ENCODE measurements at regions not wholly inside any gene's neighbourhood (a gene's known extent, or its start where the extent isn't known, plus 50 kb on each side); places are given as distances from the start of the nearest gene placed in this dataset.
"Not testable (repeated sequence)": the region's sequence is repeated elsewhere in the genome, so short reads cannot be mapped to it uniquely, and the experiment has no call there.

GRCh38 chr12:19819231-19819630 lies 379.9 kb downstream of the AEBP2 start:
- Histone ChIP-seq H3K27me3 (ENCODE audit: low read depth) (no peaks in the 10 kb centered on the region), H3K4me1 (peaks cover 14% of the 10 kb centered on the region), H3K27ac (replicated peaks) (peak overlapping the region; percentile 62), H3K4me3 (no peak overlapping the region), H3K9me3 (replicated peaks) (peaks cover 3% of the 10 kb centered on the region), H3K36me3 (no peaks in the 10 kb centered on the region)
- TF ChIP-seq CTCF (IDR thresholded peaks at IDR 0.05; ENCODE audit: borderline replicate concordance), result no peak
- intact Hi-C loops (cut with micrococcal nuclease), result no loop called here
- peak; percentile 49 for DNase-seq

GRCh38 chr12:19822476-19822875 lies 383.2 kb downstream of the AEBP2 start:
- H3K36me3 ChIP-seq, result no peaks in the 10 kb centered on the region
- peaks cover 14% of the 10 kb centered on the region for H3K4me1 ChIP-seq
- H3K9me3 ChIP-seq (replicated peaks), result peaks cover 8% of the 10 kb centered on the region
- no peak overlapping the region for H3K4me3 ChIP-seq
- intact Hi-C loops (cut with micrococcal nuclease), result no loop called here
- no peak overlapping the region for H3K27ac ChIP-seq (replicated peaks)
- TF ChIP-seq CTCF (IDR thresholded peaks at IDR 0.05; ENCODE audit: borderline replicate concordance), result no peak
- DNase-seq, result no peak
- H3K27me3 ChIP-seq (ENCODE audit: low read depth), result no peaks in the 10 kb centered on the region

GRCh38 chr12:19823326-19823725 lies 384.0 kb downstream of the AEBP2 start:
- H3K4me3 ChIP-seq; intact Hi-C loops (cut with micrococcal nuclease); H3K27ac ChIP-seq (replicated peaks); H3K27me3 ChIP-seq (ENCODE audit: low read depth); DNase-seq; H3K36me3 ChIP-seq: not testable (repeated sequence)
- peaks cover 14% of the 10 kb centered on the region for H3K4me1 ChIP-seq
- peaks cover 14% of the 10 kb centered on the region for H3K9me3 ChIP-seq (replicated peaks)

DNA sequence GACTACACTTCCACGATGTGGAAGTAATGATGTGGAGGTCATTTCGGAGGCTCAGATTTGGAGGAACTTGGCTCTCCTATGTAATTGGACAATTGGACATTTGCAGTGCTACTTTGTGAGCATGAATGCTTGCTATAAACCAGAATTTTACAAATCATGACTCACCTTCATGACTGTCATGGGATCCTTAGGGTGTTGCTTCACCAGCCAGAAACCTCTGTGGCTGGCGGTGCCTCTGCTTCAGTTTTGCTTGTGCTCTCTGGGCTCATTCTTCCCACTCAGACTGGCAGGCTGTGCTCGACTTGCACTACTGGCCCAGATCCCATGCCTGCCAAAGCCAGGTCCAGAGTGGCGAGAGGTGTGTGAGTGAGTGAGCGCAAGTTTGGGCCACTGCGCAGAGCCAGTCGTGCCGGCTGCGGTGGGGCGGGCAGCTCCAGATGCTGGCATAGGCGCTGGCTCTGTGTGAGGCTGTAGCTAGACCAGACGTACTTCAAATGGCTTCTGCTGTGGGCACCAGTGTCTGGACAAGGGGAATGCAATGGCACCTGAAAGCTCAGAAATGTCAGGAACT lies 387.8 kb downstream of the AEBP2 start:
- H3K27ac ChIP-seq (replicated peaks), result no peak overlapping the region
- no peak for TF ChIP-seq CTCF (IDR thresholded peaks at IDR 0.05; ENCODE audit: borderline replicate concordance)
- DNase-seq, result no peak
- no peaks in the 10 kb centered on the region for H3K4me1 ChIP-seq
- intact Hi-C loops (cut with micrococcal nuclease), result no loop called here
- no peaks in the 10 kb centered on the region for H3K27me3 ChIP-seq (ENCODE audit: low read depth)
- no peak overlapping the region for H3K4me3 ChIP-seq
- no peaks in the 10 kb centered on the region for H3K36me3 ChIP-seq
- peaks cover 14% of the 10 kb centered on the region for H3K9me3 ChIP-seq (replicated peaks)

DNA sequence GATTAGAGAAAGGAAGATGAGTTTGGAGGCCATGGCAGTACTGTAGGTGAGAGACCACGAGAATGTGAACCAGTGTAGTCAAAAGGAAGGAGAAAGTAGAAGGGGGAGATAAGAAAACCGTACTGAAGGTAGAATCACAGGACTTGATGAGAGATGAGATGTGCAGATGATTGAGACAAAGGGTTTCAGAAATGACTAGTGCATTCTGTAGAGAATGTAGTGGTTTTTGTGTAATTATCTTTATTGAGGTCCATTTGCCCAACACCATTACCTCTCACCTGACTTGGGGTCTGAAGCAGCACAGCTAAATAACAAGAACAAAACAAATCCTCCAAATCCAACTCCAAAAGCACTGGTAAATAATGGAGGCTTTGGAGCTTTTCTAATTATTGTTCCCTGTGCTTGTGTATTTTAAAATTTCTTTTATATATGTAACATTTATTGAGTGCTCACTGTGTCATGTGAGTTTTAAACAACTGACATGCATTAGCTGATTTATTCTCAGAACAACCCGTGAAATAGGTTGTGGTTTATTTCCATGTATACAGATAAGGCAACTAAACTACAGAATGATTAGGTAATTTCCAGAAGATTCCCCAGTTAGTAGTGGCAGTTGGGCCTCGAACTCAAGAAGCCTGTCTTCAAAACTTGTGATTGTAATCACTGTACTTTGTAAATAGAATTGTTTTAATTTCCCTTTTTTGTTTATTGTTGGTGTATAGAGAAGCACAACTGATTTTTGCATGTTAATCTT lies 390.0 kb downstream of the AEBP2 start:
- Histone ChIP-seq H3K4me1 (no peaks in the 10 kb centered on the region), H3K27ac (replicated peaks) (no peak overlapping the region), H3K27me3 (ENCODE audit: low read depth) (no peaks in the 10 kb centered on the region), H3K36me3 (no peaks in the 10 kb centered on the region), H3K4me3 (no peak overlapping the region), H3K9me3 (replicated peaks) (peaks cover 14% of the 10 kb centered on the region)
- no peak for DNase-seq
- intact Hi-C loops (cut with micrococcal nuclease), result no loop called here
- no peak for TF ChIP-seq CTCF (IDR thresholded peaks at IDR 0.05; ENCODE audit: borderline replicate concordance)

GRCh38 chr12:19830446-19830845 lies 391.2 kb downstream of the AEBP2 start:
- H3K27ac ChIP-seq (replicated peaks), result no peak overlapping the region
- no peak for TF ChIP-seq CTCF (IDR thresholded peaks at IDR 0.05; ENCODE audit: borderline replicate concordance)
- no peak for DNase-seq
- no peak overlapping the region for H3K4me3 ChIP-seq
- no peaks in the 10 kb centered on the region for H3K27me3 ChIP-seq (ENCODE audit: low read depth)
- no peaks in the 10 kb centered on the region for H3K36me3 ChIP-seq
- H3K9me3 ChIP-seq (replicated peaks), result peaks cover 14% of the 10 kb centered on the region
- intact Hi-C loops (cut with micrococcal nuclease), result no loop called here
- H3K4me1 ChIP-seq, result no peaks in the 10 kb centered on the region

Measured in left ventricle myocardium inferior (tissue), 1 donor.